ENCODE measurements at regions not wholly inside any gene's neighbourhood (a gene's known extent, or its start where the extent isn't known, plus 50 kb on each side); places are given as distances from the start of the nearest gene placed in this dataset.

DNA sequence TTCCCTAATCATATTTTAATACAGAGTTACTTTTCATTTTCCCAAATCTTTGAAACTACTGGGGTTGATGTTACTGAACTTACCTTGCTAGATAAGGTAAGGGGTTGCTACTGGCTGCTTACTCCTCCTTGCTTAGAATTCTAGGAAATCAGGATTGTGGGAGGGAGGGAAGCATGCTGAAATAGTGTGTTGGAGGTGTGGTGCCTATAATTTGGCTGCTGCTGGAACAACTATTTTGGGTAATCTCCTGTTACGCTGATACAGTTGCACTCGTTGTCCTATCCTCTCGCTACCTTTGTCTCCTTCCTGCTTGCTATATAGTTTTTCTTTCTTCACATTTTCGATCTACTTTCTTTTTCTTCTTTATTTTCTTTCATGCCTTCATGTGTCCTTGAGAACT lies 83.7 kb downstream of the BMP2 start:
- Histone ChIP-seq H2AFZ (ENCODE audit: low read length) (no peak overlapping the region), H3K4me2 (ENCODE audit: low read depth, low read length) (no peak overlapping the region), H3K79me2 (ENCODE audit: insufficient read depth, low read length) (no peaks in the 10 kb centered on the region), H3K36me3 (replicated peaks in 1 of 2; ENCODE audit: control insufficient read depth in 1 of 2, insufficient read depth in 2 of 2, low read length in 2 of 2) (no peaks in the 10 kb centered on the region), H3K9me3 (ENCODE audit: low read length) (no peaks in the 10 kb centered on the region), H3K9ac (ENCODE audit: insufficient read depth, low read depth, low read length) (no peak overlapping the region), H4K20me1 (ENCODE audit: insufficient read depth, low read length) (no peaks in the 10 kb centered on the region), H3K4me1 (ENCODE audit: insufficient read depth, low read length) (no peaks in the 10 kb centered on the region), H3K27ac (ENCODE audit: extremely low read length, insufficient read depth, low read length) (no peak overlapping the region), H3K27me3 (ENCODE audit: control insufficient read depth in 1 of 2, insufficient read depth in 2 of 2, low read length in 2 of 2) (no peaks in the 10 kb centered on the region), H3K4me3 (replicated peaks in 1 of 3; ENCODE audit: insufficient read depth in 1 of 3, low read depth in 2 of 3, low read length in 3 of 3) (no peak overlapping the region)
- no peak for FAIRE-seq
- no peak for ATAC-seq
- ChIA-PET CTCF (ENCODE audit: low intra/inter-chr PET ratio, low total read pairs) (no interaction called here), POLR2A (no interaction called here)
- TF ChIP-seq NFYB (CRISPR knock-in tag; IDR thresholded peaks at IDR 0.05), result no peak
- TF ChIP-seq ZNF232 (CRISPR knock-in tag; IDR thresholded peaks at IDR 0.05; ENCODE audit: borderline replicate concordance), result no peak
- TF ChIP-seq CTCF (CRISPR knock-in tag; IDR thresholded peaks at IDR 0.05), result no peak
- TF ChIP-seq NAIF1 (CRISPR knock-in tag; IDR thresholded peaks at IDR 0.05; ENCODE audit: borderline replicate concordance), result no peak
- no peak for TF ChIP-seq TFDP1 (CRISPR knock-in tag; IDR thresholded peaks at IDR 0.05; ENCODE audit: borderline replicate concordance)
- TF ChIP-seq ONECUT2 (CRISPR knock-in tag; IDR thresholded peaks at IDR 0.05), result no peak
- no peak for TF ChIP-seq PHF5A (CRISPR knock-in tag; IDR thresholded peaks at IDR 0.05; ENCODE audit: low read depth, unreplicated experiment)
- TF ChIP-seq ZNF33A (CRISPR knock-in tag; IDR thresholded peaks at IDR 0.05; ENCODE audit: borderline replicate concordance), result no peak
- TF ChIP-seq CEBPB (IDR thresholded peaks at IDR 0.05; ENCODE audit: borderline replicate concordance, low read depth, low read length), result no peak
- TF ChIP-seq, protein P1, sequence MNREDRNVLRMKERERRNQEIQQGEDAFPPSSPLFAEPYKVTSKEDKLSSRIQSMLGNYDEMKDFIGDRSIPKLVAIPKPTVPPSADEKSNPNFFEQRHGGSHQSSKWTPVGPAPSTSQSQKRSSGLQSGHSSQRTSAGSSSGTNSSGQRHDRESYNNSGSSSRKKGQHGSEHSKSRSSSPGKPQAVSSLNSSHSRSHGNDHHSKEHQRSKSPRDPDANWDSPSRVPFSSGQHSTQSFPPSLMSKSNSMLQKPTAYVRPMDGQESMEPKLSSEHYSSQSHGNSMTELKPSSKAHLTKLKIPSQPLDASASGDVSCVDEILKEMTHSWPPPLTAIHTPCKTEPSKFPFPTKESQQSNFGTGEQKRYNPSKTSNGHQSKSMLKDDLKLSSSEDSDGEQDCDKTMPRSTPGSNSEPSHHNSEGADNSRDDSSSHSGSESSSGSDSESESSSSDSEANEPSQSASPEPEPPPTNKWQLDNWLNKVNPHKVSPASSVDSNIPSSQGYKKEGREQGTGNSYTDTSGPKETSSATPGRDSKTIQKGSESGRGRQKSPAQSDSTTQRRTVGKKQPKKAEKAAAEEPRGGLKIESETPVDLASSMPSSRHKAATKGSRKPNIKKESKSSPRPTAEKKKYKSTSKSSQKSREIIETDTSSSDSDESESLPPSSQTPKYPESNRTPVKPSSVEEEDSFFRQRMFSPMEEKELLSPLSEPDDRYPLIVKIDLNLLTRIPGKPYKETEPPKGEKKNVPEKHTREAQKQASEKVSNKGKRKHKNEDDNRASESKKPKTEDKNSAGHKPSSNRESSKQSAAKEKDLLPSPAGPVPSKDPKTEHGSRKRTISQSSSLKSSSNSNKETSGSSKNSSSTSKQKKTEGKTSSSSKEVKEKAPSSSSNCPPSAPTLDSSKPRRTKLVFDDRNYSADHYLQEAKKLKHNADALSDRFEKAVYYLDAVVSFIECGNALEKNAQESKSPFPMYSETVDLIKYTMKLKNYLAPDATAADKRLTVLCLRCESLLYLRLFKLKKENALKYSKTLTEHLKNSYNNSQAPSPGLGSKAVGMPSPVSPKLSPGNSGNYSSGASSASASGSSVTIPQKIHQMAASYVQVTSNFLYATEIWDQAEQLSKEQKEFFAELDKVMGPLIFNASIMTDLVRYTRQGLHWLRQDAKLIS (CRISPR knock-in tag; IDR thresholded peaks at IDR 0.05), result no peak
- no peak for TF ChIP-seq ETV6 (CRISPR knock-in tag; conservative IDR thresholded peaks at IDR 0.05)
- TF ChIP-seq SP2 (CRISPR knock-in tag; IDR thresholded peaks at IDR 0.05), result no peak
- TF ChIP-seq SETDB1 (CRISPR knock-in tag; IDR thresholded peaks at IDR 0.05; ENCODE audit: borderline replicate concordance), result no peak
- TF ChIP-seq ZC3H4 (CRISPR knock-in tag; IDR thresholded peaks at IDR 0.05; ENCODE audit: borderline replicate concordance), result no peak
- TF ChIP-seq, protein P2, sequence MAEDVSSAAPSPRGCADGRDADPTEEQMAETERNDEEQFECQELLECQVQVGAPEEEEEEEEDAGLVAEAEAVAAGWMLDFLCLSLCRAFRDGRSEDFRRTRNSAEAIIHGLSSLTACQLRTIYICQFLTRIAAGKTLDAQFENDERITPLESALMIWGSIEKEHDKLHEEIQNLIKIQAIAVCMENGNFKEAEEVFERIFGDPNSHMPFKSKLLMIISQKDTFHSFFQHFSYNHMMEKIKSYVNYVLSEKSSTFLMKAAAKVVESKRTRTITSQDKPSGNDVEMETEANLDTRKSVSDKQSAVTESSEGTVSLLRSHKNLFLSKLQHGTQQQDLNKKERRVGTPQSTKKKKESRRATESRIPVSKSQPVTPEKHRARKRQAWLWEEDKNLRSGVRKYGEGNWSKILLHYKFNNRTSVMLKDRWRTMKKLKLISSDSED (CRISPR knock-in tag; IDR thresholded peaks at IDR 0.05), result no peak
- TF ChIP-seq ZNF317 (CRISPR knock-in tag; IDR thresholded peaks at IDR 0.05), result no peak
- TF ChIP-seq MTA3 (CRISPR knock-in tag; IDR thresholded peaks at IDR 0.05), result no peak
- no peak for TF ChIP-seq ZFP90 (CRISPR knock-in tag; IDR thresholded peaks at IDR 0.05; ENCODE audit: borderline replicate concordance)
- BruUV-seq (replicated peaks), result no TSS peak
- 50% methylated on average over 4 of the region's 4 CpGs for WGBS (ENCODE audit: low lambda C conversion rate)
- no peak for DNase-seq (ENCODE audit: low spot score)
- in situ Hi-C loops (cut with HindIII; ENCODE audit: extremely low pct_ligation_motif_present, low pct_unique_long_range_greater_than_20kb) (no loop called here), intact Hi-C loops (cut with micrococcal nuclease; ENCODE audit: unreplicated experiment) (no loop called here)
